T47D (cell line): ENCODE measurements at regions not wholly inside any gene's neighbourhood (a gene's known extent, or its start where the extent isn't known, plus 50 kb on each side); places are given as distances from the start of the nearest gene placed in this dataset.
A peak's percentile ranks its signal among the peaks of the same experiment; 100 is the strongest.

Experiments
- DNase-seq, 2 experiments: peaks; one replicate each; pipeline versions ENCODE4 v3.0.0 to v3.0.0-alpha.2; 2011 to 2012; ENCODE audit warnings: low read depth in 1 of 2, low spot score in 1 of 2
- JUND ChIP-seq: IDR thresholded peaks from 2 replicates; pipeline ENCODE4 v1.6.1; 2012; ENCODE audit warnings: low read depth
- in situ Hi-C: cut with HindIII; loops from 2 replicates; pipeline ENCODE4 v1.10.0; 2016; ENCODE audit warnings: low sequenced_read_pairs, low pct_unique_long_range_greater_than_20kb

DNA sequence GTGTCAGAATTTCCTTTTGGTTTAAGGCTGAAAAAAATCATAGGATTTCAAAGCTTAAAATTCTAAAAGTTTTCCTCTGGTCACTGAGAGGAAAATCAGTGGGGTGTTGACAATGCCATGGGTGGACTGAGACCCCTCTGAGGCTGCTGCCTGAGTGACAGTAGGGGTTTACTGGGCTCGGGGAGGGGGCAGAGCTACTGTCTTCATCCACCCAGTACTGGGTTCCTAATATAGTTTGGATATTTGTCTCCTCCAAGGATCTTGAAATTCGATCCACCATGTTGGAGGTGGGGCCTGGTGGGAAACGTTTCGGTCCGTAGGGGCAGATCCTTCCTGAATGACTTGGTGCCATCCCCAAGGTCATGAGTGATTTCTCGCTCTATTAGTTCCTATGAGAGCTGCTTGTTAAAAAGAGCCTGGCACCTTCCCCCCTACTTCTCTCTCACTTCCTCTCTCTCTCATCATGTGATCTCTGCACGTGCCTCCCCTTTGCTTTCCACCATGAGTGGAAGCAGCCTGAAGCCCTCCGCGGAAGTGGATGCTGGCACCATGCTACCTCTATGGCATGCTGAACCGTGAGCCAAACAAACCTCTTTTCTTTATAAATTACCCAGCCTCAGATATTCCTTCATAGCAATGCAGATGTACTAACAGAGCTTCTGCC, 72.3 kb downstream of the MAP10 start:
- in situ Hi-C loops, result no loop called here
- TF ChIP-seq JUND, result no peak
- DNase-seq, result no peak

DNA sequence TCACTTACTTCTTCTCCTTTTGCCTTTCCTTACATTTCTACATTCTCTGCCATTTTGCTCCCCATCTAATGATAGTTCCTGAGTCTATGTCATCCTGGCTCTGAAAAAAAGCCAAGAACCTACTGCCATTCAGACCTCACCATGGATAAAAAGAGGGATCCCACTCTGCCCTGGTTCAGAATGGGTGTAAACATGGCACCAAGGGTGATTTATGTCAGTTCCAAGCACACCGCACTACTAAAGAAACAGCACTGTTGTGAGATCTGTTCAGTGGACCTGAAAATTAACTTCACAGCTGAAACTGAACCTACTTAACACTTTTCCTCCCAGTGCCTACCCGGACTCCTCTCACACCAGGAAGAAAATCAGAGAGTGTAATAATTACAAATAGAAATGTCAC, 72.3 kb upstream of the NTPCR start:
- in situ Hi-C loops, result no loop called here
- no peak for TF ChIP-seq JUND
- DNase-seq, result no peak

DNA sequence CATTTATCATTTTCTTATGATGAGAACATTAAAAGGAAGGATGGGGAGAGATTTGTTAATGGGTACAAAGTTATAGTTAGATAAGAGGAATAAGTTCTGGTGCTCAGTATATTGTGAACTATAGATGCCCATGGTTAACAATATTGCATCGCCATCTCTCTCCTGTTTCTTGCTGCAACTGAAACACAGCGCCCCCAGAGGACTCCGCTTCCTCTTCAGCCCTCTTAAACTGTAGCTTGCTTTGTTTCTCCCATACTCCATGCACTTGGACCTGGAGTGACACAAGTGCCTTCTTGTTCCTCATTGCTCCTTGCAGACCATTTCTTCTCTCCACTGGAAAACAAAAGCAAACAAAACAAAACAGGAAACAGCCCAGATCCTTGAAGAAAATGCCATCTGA, 70.1 kb upstream of the NTPCR start:
- DNase-seq, result peak; percentile 71 to 77
- TF ChIP-seq JUND, result no peak

DNA sequence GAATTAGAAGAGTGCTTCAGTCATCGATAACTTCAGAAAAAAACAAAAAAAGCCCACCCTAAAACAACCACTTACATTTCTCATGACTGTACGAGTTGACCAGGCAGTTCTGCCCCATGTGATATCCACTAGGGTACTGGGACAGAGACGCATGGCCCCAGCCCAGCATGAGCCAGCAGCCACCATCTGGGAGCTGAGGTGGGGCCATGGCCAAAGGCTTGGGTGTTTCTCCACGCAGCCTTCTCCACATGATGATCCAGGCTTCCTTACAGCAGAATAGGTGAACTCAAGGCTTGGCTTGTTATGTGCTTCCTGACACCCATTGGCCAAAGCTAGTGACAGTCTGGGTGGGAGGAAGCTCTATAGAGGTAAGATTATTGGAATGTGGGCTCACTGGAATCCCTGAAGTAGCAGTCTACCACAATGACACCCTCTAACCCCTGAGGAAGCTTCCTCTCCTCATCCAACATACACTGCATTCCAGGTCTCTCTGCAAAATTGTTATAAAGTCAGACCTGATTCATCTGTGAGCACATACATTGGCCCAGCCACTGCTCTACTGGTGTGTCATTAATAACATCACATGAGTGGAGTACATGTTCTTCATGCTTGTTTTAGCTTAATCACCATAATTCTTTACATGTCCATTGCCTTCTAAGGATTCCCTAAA, 66.3 kb upstream of the NTPCR start:
- TF ChIP-seq JUND, result no peak

More for the DNA sequence above, 70.1 kb upstream of the NTPCR start:
- in situ Hi-C loops, result no loop called here

DNA sequence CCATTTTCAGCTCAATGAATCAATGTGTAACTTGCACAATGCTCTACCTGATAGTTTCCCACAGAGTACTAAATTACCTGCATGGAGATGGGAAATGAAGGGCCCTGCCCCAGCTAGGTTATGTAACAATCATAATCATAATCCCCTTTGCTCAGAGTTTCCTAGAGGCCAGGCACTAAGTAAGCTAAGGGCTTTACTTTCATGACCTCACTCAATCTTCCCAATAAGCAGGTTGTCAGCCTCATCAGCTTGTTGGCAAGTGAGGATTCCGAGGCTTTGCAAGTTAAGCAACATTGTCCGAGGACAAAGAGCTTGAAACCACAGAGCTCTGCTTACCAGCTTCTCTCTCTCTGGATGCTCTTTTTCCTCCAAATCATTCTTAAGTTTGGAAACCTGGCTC, 64.1 kb upstream of the NTPCR start:
- DNase-seq, result no peak
- TF ChIP-seq JUND, result no peak
- in situ Hi-C loops, result no loop called here

More for the DNA sequence above, 66.3 kb upstream of the NTPCR start:
- no peak for DNase-seq
- in situ Hi-C loops, result no loop called here

DNA sequence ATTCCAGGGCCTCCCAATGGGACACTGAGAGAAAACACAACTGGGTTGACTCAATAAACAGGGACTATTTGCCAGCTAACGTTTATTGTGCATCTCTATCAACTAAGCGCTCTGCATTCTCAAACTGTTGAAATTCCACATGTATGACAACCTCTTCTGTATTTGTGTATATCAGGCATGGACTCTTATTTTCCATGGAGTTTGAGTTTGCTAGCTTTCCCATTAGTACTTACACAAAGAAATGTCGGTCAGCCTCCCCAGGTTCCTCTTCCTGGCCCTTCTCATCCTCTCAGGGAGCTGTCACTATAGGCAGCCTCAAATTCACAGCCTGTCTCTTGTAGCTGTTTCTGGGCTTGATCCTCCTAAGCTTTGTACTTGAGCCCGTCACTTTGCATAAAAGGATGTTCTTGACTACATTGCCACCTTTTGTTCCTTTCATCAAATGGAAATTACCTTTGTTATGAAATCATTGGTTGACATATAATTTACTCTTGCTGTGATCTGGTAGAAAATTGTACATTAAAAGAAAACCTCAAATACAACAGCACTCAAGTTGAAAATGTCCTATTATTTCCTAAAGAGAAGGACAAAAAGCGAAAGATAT, 60.0 kb upstream of the NTPCR start:
- in situ Hi-C loops, result no loop called here
- DNase-seq, result no peak
- no peak for TF ChIP-seq JUND

DNA sequence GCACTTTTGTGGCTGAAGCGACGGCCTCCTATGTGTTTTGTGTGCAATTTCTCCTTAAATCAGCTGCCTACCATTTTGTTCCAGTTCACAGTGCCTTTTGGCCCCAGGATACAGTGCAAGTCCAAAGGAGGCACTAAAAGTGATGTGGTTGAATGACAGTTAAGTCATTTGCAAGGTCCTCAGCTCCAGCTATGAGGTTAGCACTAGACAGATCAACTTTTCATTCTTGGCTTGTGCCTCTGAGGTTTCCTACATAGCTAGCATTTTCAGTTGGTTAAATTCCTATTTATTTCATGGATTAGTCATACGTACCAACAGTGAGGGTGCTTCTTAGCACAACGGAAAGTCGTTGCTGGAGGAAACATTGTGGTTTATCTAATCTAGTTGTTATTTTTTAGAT, 59.3 kb upstream of the NTPCR start:
- in situ Hi-C loops, result no loop called here
- no peak for TF ChIP-seq JUND
- no peak for DNase-seq

DNA sequence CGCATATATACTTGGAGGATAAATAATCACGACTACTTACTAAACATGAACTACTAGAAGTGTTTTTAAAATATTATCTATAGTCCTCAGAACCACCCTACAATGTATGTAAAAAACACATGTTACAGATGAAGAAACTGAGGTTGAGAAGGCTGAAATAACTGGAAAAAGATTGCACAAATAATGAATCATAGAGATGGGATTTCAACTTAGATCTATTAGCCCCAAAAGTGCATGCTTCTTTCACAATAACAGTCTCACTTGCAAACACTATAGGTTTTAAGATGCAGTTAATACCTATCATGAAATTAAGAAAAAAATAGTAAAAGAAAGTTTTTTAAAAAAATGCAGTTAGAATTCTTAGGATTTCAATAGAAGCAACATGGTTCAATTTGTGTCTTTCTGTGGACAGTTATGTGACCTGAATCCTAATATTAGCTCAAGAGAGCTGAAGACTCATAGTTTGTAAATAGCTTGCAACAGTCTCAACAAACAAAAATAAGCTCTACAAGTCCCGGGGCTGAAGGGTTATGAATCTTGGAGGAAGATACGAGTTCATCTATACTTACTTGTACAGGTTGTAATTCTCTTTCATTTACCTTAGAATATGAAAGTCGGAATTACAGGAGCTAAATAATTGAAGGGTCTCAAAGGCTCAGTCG, 58.6 kb upstream of the NTPCR start:
- no peak for TF ChIP-seq JUND
- in situ Hi-C loops, result no loop called here
- DNase-seq, result no peak

DNA sequence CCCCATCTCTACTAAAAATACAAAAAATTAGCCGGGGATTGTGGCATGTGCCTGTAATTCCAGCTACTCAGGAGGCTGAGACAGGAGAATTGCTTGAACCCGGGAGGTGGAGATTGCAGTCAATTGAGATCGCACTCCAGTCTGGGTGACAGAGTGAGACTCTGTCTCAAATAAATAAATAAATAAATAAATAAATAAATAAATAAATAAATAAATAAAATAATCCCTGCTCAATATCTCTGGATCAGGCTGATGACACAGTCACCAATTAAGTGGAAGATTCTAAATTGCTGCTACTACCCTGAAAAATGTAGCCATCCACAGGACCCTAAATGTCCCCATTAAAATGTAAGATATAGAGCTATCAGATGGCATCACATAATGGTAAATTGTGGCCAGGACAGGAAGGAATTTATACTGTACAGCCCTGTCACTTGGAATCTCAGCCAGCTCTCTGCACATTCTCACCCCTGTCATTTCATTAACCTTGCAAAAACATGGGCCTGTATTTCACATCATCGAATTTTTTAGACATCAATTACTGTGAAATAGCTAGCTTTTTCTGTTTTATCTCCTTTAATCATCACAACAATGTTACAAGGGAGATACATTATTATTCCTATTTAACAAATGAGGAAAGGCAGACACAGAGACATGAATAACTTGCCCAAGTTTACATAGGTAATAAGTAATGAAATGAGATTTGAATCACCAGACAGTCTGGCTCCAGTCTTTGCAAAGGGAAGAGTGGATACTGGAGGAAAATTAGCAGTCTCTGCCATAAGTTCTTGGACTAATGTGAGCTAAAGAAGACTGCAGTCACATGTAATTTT, 56.7 kb upstream of the NTPCR start:
- peak in 1 of 2 experiments; percentile 16 for DNase-seq
- in situ Hi-C loops, result no loop called here
- TF ChIP-seq JUND, result no peak; the same call in 1 of the 2 replicates

DNA sequence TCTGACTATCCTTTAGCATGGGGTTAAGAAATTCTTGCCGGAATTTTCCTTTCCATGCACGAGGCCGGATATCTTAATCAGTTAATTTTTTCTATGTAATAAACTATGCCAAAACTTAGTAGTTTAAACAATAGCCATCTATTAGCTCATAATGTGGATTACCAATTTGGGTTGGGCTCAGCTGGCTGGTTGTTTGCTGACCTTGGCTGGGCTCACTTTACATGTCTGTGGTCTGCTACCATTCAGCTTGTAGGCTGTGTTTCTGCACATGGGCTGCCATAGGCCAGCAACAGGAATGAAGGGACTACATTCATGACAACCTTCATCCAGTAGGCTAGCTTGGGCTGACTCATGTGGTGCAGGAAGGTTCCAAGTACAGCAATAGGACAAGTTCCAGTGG, 56.0 kb upstream of the NTPCR start:
- in situ Hi-C loops, result no loop called here
- DNase-seq, result no peak
- TF ChIP-seq JUND, result no peak

DNA sequence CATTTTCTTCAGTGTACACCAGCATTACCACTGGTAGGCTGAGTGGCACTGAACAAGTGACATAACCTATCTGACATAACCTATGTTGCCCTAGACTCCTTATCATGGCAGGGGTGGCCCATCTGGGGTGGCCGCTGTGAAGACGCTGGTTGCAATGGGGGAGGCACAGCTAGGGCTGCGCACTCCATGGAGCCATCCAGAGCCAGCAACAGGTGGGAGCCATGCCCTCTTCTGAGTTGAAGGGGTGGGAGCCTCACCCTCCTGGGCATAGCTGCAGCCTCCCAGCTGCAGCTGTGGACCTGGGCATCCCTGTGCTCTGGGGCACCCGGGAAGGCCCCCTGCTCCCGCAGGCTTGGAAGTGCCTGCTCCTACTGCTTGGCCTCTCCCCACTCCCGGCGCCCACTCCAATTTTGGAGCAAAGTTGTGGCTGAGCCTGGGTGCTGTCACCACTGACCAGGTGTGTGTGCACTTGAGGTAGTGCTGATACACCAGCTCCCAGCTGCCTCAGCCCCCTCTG, 52.4 kb upstream of the NTPCR start:
- DNase-seq, result no peak
- TF ChIP-seq JUND, result no peak
- in situ Hi-C loops, result no loop called here

DNA sequence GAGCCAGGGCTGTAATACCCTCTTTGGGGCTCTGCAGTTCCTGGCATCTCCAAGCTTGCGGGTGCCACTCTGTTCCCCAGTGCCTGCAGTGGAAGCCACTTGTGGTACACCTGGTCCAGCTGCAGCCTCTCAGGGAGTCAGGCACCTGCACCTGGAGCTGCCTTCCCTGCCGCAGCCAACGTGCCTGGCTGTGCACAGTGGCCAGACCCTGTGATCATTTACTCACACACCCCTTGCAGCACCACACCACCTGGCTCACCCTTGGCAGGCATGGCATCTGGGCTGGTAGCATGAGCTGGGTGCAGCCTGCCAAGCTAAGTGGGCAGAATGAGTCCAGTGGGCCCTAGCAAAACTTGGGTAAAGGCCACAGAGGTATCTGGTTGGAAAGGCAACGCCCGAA, 51.1 kb upstream of the NTPCR start:
- in situ Hi-C loops, result no loop called here
- DNase-seq, result no peak
- TF ChIP-seq JUND, result no peak
